SK-N-SH (cell line): ENCODE measurements at regions not wholly inside any gene's neighbourhood (a gene's known extent, or its start where the extent isn't known, plus 50 kb on each side); places are given as distances from the start of the nearest gene placed in this dataset.

Experiments
- CTCF ChIA-PET: fragments of 300-600, 350-600 bp; formaldehyde crosslinking; extraction: SDS; loops from one replicate; lab custom pipeline; 2021; lab: Yijun Ruan, JAX
- POLR2A ChIA-PET: fragments of 350-600 bp; sonication (Branson Sonifier 250); formaldehyde crosslinking; extraction: SDS; loops from one replicate; lab custom pipeline; 2020; ENCODE audit warnings: antibody characterized with exemption, inconsistent platforms; lab: Yijun Ruan, JAX
- DNase-seq: peaks from one replicate; pipeline ENCODE4 v3.0.0; 2012
- H2AFZ ChIP-seq: fragments of 200-600 bp; sonication (generic); 2 replicates; pipeline ENCODE4 v1.8.1; 2016; ENCODE audit warnings: antibody characterized with exemption, mild to moderate bottlenecking, low read depth
- H3F3A ChIP-seq: fragments of 200-600 bp; sonication (generic); replicated peaks from 2 replicates; pipeline ENCODE3; 2016; ENCODE audit warnings: antibody characterized with exemption, mild to moderate bottlenecking; ENCODE audit not compliant: insufficient read depth
- H3K27ac ChIP-seq, 2 experiments: fragments of 200-500 bp in 1 of 2; fragments of 200-600 bp in 1 of 2; sonication (Bioruptor generic) in 1 of 2; sonication (generic), shearing (Covaris generic) in 1 of 2; 2 replicates each; pipeline versions ENCODE4 v1.5.1 to v1.6.1; 2014 to 2016; ENCODE audit warnings: low read depth in 2 of 2, inconsistent platforms in 1 of 2, low read length in 1 of 2, mild to moderate bottlenecking in 1 of 2, mixed read lengths in 1 of 2
- H3K27me3 ChIP-seq: fragments of 200-600 bp; sonication (generic), shearing (Covaris generic); 2 replicates; pipeline ENCODE4 v1.6.1; 2016; ENCODE audit warnings: mixed run types; ENCODE audit not compliant: insufficient read depth
- H3K36me3 ChIP-seq, 2 experiments: fragments of 200-500 bp in 1 of 2; fragments of 200-600 bp in 1 of 2; sonication (Bioruptor generic) in 1 of 2; sonication (generic) in 1 of 2; replicated peaks in 1 of 2; 2 replicates each; pipeline versions ENCODE3 to v1.5.1; 2014 to 2016; ENCODE audit warnings: low read length in 1 of 2, mild to moderate bottlenecking in 1 of 2; ENCODE audit not compliant: insufficient read depth in 2 of 2, control insufficient read depth in 1 of 2
- H3K4me1 ChIP-seq, 2 experiments: fragments of 200-500 bp in 1 of 2; fragments of 200-600 bp in 1 of 2; sonication (Bioruptor generic) in 1 of 2; sonication (generic), shearing (Covaris generic) in 1 of 2; 2 replicates each; pipeline versions ENCODE4 v1.5.1 to v1.6.1; 2014 to 2016; ENCODE audit warnings: low read depth in 1 of 2, low read length in 1 of 2, mixed run types in 1 of 2; ENCODE audit not compliant: insufficient read depth in 2 of 2, control insufficient read depth in 1 of 2
- H3K4me2 ChIP-seq: fragments of 200-600 bp; sonication (generic), shearing (Covaris generic); 2 replicates; pipeline ENCODE4 v1.6.1; 2017; ENCODE audit warnings: mixed run types
- H3K4me3 ChIP-seq, 2 experiments: fragments of 200-500 bp in 1 of 2; fragments of 200-600 bp in 1 of 2; sonication (Bioruptor generic) in 1 of 2; sonication (generic), shearing (Covaris generic) in 1 of 2; 2 replicates each; pipeline versions ENCODE4 v1.5.1 to v1.8.1; 2014 to 2016; ENCODE audit warnings: low read depth in 2 of 2, inconsistent platforms in 1 of 2, low read length in 1 of 2, mild to moderate bottlenecking in 1 of 2, mixed read lengths in 1 of 2, moderate library complexity in 1 of 2
- H3K79me2 ChIP-seq: fragments of 200-600 bp; sonication (generic); 2 replicates; pipeline ENCODE4 v1.8.1; 2017; ENCODE audit warnings: mild to moderate bottlenecking; ENCODE audit not compliant: insufficient read depth
- H3K9ac ChIP-seq: fragments of 200-600 bp; sonication (generic); 2 replicates; pipeline ENCODE4 v1.6.1; 2017; ENCODE audit warnings: mixed run types
- H3K9me2 ChIP-seq: fragments of 200-600 bp; sonication (generic); 2 replicates; pipeline ENCODE4 v1.6.1; 2017; ENCODE audit warnings: mixed run types
- H3K9me3 ChIP-seq: fragments of 200-600 bp; sonication (generic); 2 replicates; pipeline ENCODE4 v1.6.1; 2017; ENCODE audit warnings: mixed run types, mild to moderate bottlenecking, moderate library complexity
- H4K20me1 ChIP-seq: fragments of 200-600 bp; sonication (generic); 2 replicates; pipeline ENCODE4 v1.6.1; 2017; ENCODE audit warnings: mild to moderate bottlenecking, mixed run types; ENCODE audit not compliant: insufficient read depth
- CHD2 ChIP-seq: fragments of 150-350 bp; IDR thresholded peaks from 2 replicates; pipeline ENCODE4 v1.6.1; 2018; ENCODE audit warnings: low read length; ENCODE audit not compliant: partially characterized antibody
- ELF1 ChIP-seq: IDR thresholded peaks from 2 replicates; pipeline ENCODE4 v1.4.0; 2012
- EP300 ChIP-seq, 2 experiments: IDR thresholded peaks; 2 replicates each; pipeline versions ENCODE4 v1.4.0 to v1.6.1; 2012; ENCODE audit warnings: borderline replicate concordance in 1 of 2, low read depth in 1 of 2, low read length in 1 of 2
- FOSL2 ChIP-seq: IDR thresholded peaks from 2 replicates; pipeline ENCODE4 v1.4.0; 2012; ENCODE audit warnings: low read depth, mild to moderate bottlenecking, moderate library complexity, borderline replicate concordance
- FOXJ3 ChIP-seq: sonication (generic); formaldehyde crosslinking; IDR thresholded peaks from 2 replicates; pipeline ENCODE4 v1.5.1; 2020; ENCODE audit warnings: mild to moderate bottlenecking, missing genetic modification reagents
- GATA2 ChIP-seq: sonication (generic); formaldehyde crosslinking; IDR thresholded peaks from 2 replicates; pipeline ENCODE4 v1.5.0; 2020; ENCODE audit warnings: mild to moderate bottlenecking, missing genetic modification reagents
- MXI1 ChIP-seq: IDR thresholded peaks from 2 replicates; pipeline ENCODE4 v1.6.1; 2012; ENCODE audit warnings: mild to moderate bottlenecking, low read depth, low read length, improper control_type of control experiment
- NRF1 ChIP-seq: IDR thresholded peaks from 2 replicates; pipeline ENCODE4 v1.6.1; 2012; ENCODE audit warnings: low read depth, mild to moderate bottlenecking, low read length
- POLR2AphosphoS5 ChIP-seq: IDR thresholded peaks from 2 replicates; pipeline ENCODE4 v1.6.1; 2012; ENCODE audit warnings: low read depth, low read length
- RCOR1 ChIP-seq: fragments of 150-350 bp; IDR thresholded peaks from 2 replicates; pipeline ENCODE4 v1.6.1; 2017; ENCODE audit warnings: antibody characterized with exemption, low read length
- RFX5 ChIP-seq: IDR thresholded peaks from 2 replicates; pipeline ENCODE4 v1.6.1; 2012; ENCODE audit warnings: mild to moderate bottlenecking, improper control_type of control experiment, low read length
- RXRA ChIP-seq: IDR thresholded peaks from 2 replicates; pipeline ENCODE4 v1.4.0; 2012; ENCODE audit warnings: low read depth, mild to moderate bottlenecking, borderline replicate concordance
- SIN3A ChIP-seq: IDR thresholded peaks from 2 replicates; pipeline ENCODE4 v1.6.1; 2012; ENCODE audit warnings: low read depth, mild to moderate bottlenecking, low read length, moderate library complexity, borderline replicate concordance
- SMC3 ChIP-seq: IDR thresholded peaks from 2 replicates; pipeline ENCODE4 v1.6.1; 2012; ENCODE audit warnings: low read depth, low read length, improper control_type of control experiment
- TAF1 ChIP-seq: IDR thresholded peaks from 2 replicates; pipeline ENCODE4 v1.6.1; 2012; ENCODE audit warnings: low read depth, mild to moderate bottlenecking, low read length, moderate library complexity, borderline replicate concordance
- TCF12 ChIP-seq: IDR thresholded peaks from 2 replicates; pipeline ENCODE4 v1.4.0; 2012
- TEAD4 ChIP-seq: IDR thresholded peaks from 2 replicates; pipeline ENCODE4 v1.4.0; 2012; ENCODE audit warnings: mild to moderate bottlenecking, borderline replicate concordance; ENCODE audit not compliant: insufficient read depth
- WGBS: methylation state at CpG from one replicate; pipeline ENCODE4 v1.1.6; 2017; ENCODE audit warnings: low lambda C conversion rate; 5-methylcytosine and 5-hydroxymethylcytosine counted together
- TF ChIP-seq, protein P1 (sequence below): fragments of 150-350 bp; IDR thresholded peaks from 2 replicates; pipeline ENCODE4 v1.6.1; 2016; ENCODE audit warnings: mild to moderate bottlenecking, low read depth, low read length
- TF ChIP-seq, protein P2 (sequence below): IDR thresholded peaks from 2 replicates; pipeline ENCODE4 v1.4.0; 2012; ENCODE audit warnings: low read depth, borderline replicate concordance
- TF ChIP-seq, protein P3 (sequence below): fragments of 200-600 bp; sonication (generic); IDR thresholded peaks from 2 replicates; pipeline ENCODE4 v1.6.1; 2017; ENCODE audit warnings: antibody characterized with exemption, mild to moderate bottlenecking, moderate library complexity
- TF ChIP-seq, protein P4 (sequence below): IDR thresholded peaks from 2 replicates; pipeline ENCODE4 v1.4.0; 2012; ENCODE audit warnings: low read depth
- TF ChIP-seq, protein P5 (sequence below): fragments of 150-350 bp; IDR thresholded peaks from 2 replicates; pipeline ENCODE4 v1.6.1; 2017; ENCODE audit warnings: antibody characterized with exemption, low read length, low read depth, borderline replicate concordance

DNA sequence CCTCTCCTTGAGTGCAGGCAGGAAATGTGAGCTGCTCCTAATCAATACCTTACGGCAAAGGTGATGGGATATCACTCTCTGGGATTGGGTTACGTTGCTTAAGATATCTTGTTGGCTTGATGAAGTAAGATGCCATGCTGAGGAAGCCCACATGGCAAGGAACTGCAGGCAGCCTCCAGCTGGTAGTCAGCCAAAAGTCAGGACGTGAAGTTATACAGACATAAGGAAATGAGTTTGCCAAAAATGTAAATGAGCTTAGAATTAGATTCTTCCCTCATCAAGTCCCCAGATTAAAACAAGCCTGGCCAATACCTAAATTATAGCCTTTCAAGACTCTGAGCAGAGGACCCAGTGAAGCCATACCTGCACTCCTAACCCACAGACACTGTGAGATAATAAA is 155.0 kb downstream of the QDPR start:
- ChIA-PET CTCF (interaction anchor here (1.2 to 5.3 kb wide), 3 partner anchors 11 to 115 kb away, joined by 4 to 22 read pairs (median 21); no protein-coding TSS in a partner anchor), POLR2A (no interaction called here)
- no peak for DNase-seq
- TF ChIP-seq FOSL2 = no peak
- TF ChIP-seq NRF1 = no peak
- no peak for TF ChIP-seq TEAD4
- TF ChIP-seq, protein P1, sequence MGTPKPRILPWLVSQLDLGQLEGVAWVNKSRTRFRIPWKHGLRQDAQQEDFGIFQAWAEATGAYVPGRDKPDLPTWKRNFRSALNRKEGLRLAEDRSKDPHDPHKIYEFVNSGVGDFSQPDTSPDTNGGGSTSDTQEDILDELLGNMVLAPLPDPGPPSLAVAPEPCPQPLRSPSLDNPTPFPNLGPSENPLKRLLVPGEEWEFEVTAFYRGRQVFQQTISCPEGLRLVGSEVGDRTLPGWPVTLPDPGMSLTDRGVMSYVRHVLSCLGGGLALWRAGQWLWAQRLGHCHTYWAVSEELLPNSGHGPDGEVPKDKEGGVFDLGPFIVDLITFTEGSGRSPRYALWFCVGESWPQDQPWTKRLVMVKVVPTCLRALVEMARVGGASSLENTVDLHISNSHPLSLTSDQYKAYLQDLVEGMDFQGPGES = no peak
- TF ChIP-seq ELF1 = no peak
- TF ChIP-seq TCF12 = 0 out of 2 replicates have a peak, but pooled peaks have one; percentile 6
- TF ChIP-seq SMC3 = no peak
- TF ChIP-seq RXRA = no peak
- Histone ChIP-seq H3K4me2 (no peak overlapping the region), H3K9me2 (no peaks in the 10 kb centered on the region), H3K9me3 (no peaks in the 10 kb centered on the region), H3K27me3 (no peaks in the 10 kb centered on the region; the same call in 1 of the 2 replicates), H3F3A (no peaks in the 10 kb centered on the region), H3K9ac (no peak overlapping the region), H3K4me3 (no peak overlapping the region), H3K36me3 (no peaks in the 10 kb centered on the region), H2AFZ (no peak overlapping the region), H3K4me1 (no peaks in the 10 kb centered on the region; a peak in 1 of 4 replicates), H3K27ac (no peak overlapping the region), H4K20me1 (no peaks in the 10 kb centered on the region), H3K79me2 (no peaks in the 10 kb centered on the region)
- 21% methylated on average over 3 of the region's 3 CpGs for WGBS

DNA sequence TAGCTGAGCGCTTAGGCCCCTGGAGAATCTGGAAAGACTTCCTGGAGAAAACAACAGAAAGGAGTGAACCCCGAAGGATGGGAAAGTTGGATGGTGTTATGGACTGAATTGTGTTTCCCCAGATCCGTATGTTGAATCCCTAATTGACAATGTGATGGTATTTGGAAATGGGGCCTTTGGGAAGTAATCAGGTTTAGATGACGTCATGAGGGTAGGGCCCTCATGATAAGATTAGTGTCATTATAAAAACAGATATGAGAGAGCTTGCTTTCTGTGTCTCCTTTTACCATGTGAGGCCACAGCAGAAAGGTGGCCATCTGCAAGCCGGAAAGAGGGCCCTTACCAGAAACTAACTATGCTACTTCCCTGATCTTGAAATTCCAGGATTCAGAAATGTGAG is 159.5 kb downstream of the QDPR start:
- no peak overlapping the region for H3K4me3 ChIP-seq
- no peak for TF ChIP-seq SIN3A
- TF ChIP-seq, protein P2, sequence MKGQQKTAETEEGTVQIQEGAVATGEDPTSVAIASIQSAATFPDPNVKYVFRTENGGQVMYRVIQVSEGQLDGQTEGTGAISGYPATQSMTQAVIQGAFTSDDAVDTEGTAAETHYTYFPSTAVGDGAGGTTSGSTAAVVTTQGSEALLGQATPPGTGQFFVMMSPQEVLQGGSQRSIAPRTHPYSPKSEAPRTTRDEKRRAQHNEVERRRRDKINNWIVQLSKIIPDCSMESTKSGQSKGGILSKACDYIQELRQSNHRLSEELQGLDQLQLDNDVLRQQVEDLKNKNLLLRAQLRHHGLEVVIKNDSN = no peak
- no peak for TF ChIP-seq CHD2
- TF ChIP-seq RCOR1 = no peak
- TF ChIP-seq TEAD4 = no peak
- TF ChIP-seq NRF1 = no peak
- TF ChIP-seq FOXJ3 = no peak
- no peak for TF ChIP-seq FOSL2
- TF ChIP-seq RFX5 = no peak
- TF ChIP-seq, protein P3, sequence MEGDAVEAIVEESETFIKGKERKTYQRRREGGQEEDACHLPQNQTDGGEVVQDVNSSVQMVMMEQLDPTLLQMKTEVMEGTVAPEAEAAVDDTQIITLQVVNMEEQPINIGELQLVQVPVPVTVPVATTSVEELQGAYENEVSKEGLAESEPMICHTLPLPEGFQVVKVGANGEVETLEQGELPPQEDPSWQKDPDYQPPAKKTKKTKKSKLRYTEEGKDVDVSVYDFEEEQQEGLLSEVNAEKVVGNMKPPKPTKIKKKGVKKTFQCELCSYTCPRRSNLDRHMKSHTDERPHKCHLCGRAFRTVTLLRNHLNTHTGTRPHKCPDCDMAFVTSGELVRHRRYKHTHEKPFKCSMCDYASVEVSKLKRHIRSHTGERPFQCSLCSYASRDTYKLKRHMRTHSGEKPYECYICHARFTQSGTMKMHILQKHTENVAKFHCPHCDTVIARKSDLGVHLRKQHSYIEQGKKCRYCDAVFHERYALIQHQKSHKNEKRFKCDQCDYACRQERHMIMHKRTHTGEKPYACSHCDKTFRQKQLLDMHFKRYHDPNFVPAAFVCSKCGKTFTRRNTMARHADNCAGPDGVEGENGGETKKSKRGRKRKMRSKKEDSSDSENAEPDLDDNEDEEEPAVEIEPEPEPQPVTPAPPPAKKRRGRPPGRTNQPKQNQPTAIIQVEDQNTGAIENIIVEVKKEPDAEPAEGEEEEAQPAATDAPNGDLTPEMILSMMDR = no peak
- TF ChIP-seq MXI1 = no peak
- no peak for TF ChIP-seq GATA2 (CRISPR knock-in tag)
- TF ChIP-seq, protein P4, sequence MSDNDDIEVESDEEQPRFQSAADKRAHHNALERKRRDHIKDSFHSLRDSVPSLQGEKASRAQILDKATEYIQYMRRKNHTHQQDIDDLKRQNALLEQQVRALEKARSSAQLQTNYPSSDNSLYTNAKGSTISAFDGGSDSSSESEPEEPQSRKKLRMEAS = no peak
- TF ChIP-seq, protein P5, sequence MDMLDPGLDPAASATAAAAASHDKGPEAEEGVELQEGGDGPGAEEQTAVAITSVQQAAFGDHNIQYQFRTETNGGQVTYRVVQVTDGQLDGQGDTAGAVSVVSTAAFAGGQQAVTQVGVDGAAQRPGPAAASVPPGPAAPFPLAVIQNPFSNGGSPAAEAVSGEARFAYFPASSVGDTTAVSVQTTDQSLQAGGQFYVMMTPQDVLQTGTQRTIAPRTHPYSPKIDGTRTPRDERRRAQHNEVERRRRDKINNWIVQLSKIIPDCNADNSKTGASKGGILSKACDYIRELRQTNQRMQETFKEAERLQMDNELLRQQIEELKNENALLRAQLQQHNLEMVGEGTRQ = no peak
- TF ChIP-seq TAF1 = no peak
- no peak for TF ChIP-seq POLR2AphosphoS5
- TF ChIP-seq ELF1 = no peak
- TF ChIP-seq EP300 (IDR thresholded peaks at IDR 0.05; ENCODE audit: borderline replicate concordance in 1 of 2, low read depth in 1 of 2, low read length in 1 of 2) = no peak
- no peaks in the 10 kb centered on the region for H3K27me3 ChIP-seq
- no peak overlapping the region for H2AFZ ChIP-seq
- no peak overlapping the region for H3K27ac ChIP-seq
- H3K4me1 ChIP-seq = no peaks in the 10 kb centered on the region
- H3K4me2 ChIP-seq = no peak overlapping the region
- H3K9ac ChIP-seq = no peak overlapping the region
- no peak for DNase-seq
- H3K79me2 ChIP-seq = no peaks in the 10 kb centered on the region
- H3K36me3 ChIP-seq = no peaks in the 10 kb centered on the region
- no peaks in the 10 kb centered on the region for H3K9me2 ChIP-seq
- CTCF ChIA-PET = interaction anchor here (0.7 to 2.8 kb wide), 3 partner anchors 28 to 220 kb away, joined by 3 to 11 read pairs (median 3); no protein-coding TSS in a partner anchor
- H3F3A ChIP-seq = no peaks in the 10 kb centered on the region
- 55% methylated on average over 5 of the region's 5 CpGs for WGBS
- POLR2A ChIA-PET = interaction anchor here (0.7 kb wide), 1 partner anchor 32 kb away, joined by 3 read pairs; no protein-coding TSS in a partner anchor
- H4K20me1 ChIP-seq = no peaks in the 10 kb centered on the region
- H3K9me3 ChIP-seq = no peaks in the 10 kb centered on the region
